Progenitor cell of endocrine pancreas (in vitro differentiated cells): ENCODE measurements at regions not wholly inside any gene's neighbourhood (a gene's known extent, or its start where the extent isn't known, plus 50 kb on each side); places are given as distances from the start of the nearest gene placed in this dataset.

Experiments used
- DNase-seq: peaks from one replicate; pipeline ENCODE4 v3.0.0; 2021; ENCODE audit warnings: low spot score; ENCODE audit not compliant: unreplicated experiment
- H3K27ac Mint-ChIP-seq: 2 replicates; pipeline ENCODE4 v1.8.0; 2021; ENCODE audit warnings: mild to moderate bottlenecking, moderate library complexity, mixed read lengths
- H3K27me3 Mint-ChIP-seq: 2 replicates; pipeline ENCODE4 v1.8.0; 2021; ENCODE audit warnings: mixed read lengths
- H3K36me3 Mint-ChIP-seq: 2 replicates; pipeline ENCODE4 v1.8.0; 2022; ENCODE audit warnings: mixed read lengths; ENCODE audit not compliant: insufficient read depth
- H3K4me1 Mint-ChIP-seq: 2 replicates; pipeline ENCODE4 v1.8.0; 2021; ENCODE audit warnings: low read depth, mixed read lengths
- H3K4me3 Mint-ChIP-seq: 2 replicates; pipeline ENCODE4 v1.8.0; 2021; ENCODE audit warnings: low read depth, mild to moderate bottlenecking, moderate library complexity, mixed read lengths
- H3K9me3 Mint-ChIP-seq: 2 replicates; pipeline ENCODE4 v1.8.0; 2021; ENCODE audit warnings: low read depth, mixed read lengths
- TF ChIP-seq, protein P1 (sequence below): fragments of 200-600 bp; sonication (generic); IDR thresholded peaks from one replicate; pipeline ENCODE4 v1.5.0; 2021; ENCODE audit warnings: antibody characterized with exemption, mild to moderate bottlenecking; ENCODE audit not compliant: unreplicated experiment

DNA sequence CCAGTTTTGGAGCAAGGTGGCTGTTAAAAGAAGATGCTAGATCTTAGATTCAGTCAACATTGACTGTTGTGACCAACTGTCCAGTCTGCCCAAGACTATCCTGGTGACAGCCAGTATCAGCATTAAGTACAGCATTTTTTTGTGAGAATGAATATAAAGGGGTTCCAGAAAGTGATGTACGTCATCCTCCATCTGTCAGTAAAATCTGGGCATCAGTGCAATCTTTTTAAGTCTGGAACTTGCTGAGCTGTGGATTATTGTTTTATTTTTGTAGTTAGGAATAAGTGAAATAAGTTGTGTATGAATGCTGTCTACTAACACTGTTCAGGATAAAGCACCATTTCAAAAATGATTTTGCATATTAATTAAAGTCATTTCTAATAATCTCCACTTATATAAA, 1020.0 kb upstream of the GHITM start:
- TF ChIP-seq, protein P1, sequence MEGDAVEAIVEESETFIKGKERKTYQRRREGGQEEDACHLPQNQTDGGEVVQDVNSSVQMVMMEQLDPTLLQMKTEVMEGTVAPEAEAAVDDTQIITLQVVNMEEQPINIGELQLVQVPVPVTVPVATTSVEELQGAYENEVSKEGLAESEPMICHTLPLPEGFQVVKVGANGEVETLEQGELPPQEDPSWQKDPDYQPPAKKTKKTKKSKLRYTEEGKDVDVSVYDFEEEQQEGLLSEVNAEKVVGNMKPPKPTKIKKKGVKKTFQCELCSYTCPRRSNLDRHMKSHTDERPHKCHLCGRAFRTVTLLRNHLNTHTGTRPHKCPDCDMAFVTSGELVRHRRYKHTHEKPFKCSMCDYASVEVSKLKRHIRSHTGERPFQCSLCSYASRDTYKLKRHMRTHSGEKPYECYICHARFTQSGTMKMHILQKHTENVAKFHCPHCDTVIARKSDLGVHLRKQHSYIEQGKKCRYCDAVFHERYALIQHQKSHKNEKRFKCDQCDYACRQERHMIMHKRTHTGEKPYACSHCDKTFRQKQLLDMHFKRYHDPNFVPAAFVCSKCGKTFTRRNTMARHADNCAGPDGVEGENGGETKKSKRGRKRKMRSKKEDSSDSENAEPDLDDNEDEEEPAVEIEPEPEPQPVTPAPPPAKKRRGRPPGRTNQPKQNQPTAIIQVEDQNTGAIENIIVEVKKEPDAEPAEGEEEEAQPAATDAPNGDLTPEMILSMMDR = no peak
- Mint-ChIP-seq H3K27me3 (no peaks in the 10 kb centered on the region), H3K4me1 (no peaks in the 10 kb centered on the region), H3K27ac (no peak overlapping the region), H3K36me3 (no peaks in the 10 kb centered on the region), H3K4me3 (no peak overlapping the region), H3K9me3 (no peaks in the 10 kb centered on the region)
- DNase-seq = no peak

GRCh38 chr10:83122336-83122735, 1017.0 kb upstream of the GHITM start:
- Mint-ChIP-seq H3K4me1 (no peaks in the 10 kb centered on the region), H3K36me3 (no peaks in the 10 kb centered on the region), H3K9me3 (peaks cover 11% of the 10 kb centered on the region), H3K27me3 (no peaks in the 10 kb centered on the region), H3K27ac (no peak overlapping the region), H3K4me3 (no peak overlapping the region)
- TF ChIP-seq, protein P1 = no peak
- no peak for DNase-seq

DNA sequence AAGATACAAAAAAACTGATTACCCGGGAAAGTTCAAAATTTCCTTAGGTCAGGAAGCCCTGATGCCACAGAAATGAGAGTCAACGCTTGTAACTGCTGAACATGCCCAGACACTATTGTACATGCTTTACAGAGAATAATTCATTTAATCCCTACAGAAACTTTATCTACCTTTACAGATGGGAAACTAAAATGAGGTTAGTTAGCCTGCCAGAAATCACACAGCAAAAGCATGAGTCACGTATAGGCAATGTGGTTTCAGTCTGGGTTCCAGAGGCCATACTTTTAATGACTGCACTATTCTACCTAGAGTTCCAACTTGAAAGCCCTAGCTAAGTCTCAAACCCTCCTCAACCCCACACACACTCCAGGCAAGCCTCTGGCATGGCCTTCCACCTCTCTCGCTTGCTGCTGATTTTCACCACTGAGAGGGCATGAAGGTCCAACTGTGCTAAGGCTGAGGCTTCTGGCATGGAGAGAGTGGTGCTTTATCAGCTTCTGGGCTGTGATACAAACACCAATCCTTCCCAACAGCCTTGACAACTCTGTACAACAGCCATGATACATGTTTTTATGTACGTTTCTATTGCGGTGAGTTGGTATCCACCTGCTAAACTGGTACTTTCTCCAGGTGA, 1011.2 kb upstream of the GHITM start:
- Mint-ChIP-seq H3K4me1 (no peaks in the 10 kb centered on the region), H3K27ac (no peak overlapping the region)
- TF ChIP-seq, protein P1 = no peak

DNA sequence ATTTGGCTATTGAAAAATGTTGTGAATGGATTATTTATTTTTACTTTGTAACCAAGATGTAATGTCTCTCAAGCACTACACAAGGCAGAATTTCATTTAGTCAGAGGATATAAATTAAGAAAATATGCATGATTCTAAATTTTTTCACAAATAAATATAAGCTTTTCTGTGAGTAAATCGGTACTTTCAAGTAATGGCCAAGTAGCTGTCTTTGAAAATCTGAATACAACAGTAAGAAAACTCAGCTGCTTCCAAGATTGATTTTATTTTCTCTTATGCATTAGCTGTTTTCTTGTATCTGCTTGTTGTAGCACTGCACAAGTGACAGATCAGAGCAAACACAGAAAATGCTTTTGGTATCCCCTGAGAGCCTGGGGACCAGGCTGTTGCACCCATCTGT, 998.5 kb upstream of the GHITM start:
- H3K4me3 Mint-ChIP-seq = no peak overlapping the region
- no peaks in the 10 kb centered on the region for H3K27me3 Mint-ChIP-seq
- no peaks in the 10 kb centered on the region for H3K4me1 Mint-ChIP-seq
- H3K36me3 Mint-ChIP-seq = no peaks in the 10 kb centered on the region
- no peak for DNase-seq
- TF ChIP-seq, protein P1 = no peak
- H3K9me3 Mint-ChIP-seq = no peaks in the 10 kb centered on the region
- H3K27ac Mint-ChIP-seq = no peak overlapping the region

More for the DNA sequence above, 1011.2 kb upstream of the GHITM start:
- DNase-seq = no peak
- Mint-ChIP-seq H3K4me3 (no peak overlapping the region), H3K36me3 (no peaks in the 10 kb centered on the region), H3K9me3 (peaks cover 11% of the 10 kb centered on the region), H3K27me3 (no peaks in the 10 kb centered on the region)

- no peaks in the 10 kb centered on the region for H3K4me1 Mint-ChIP-seq
- no peaks in the 10 kb centered on the region for H3K36me3 Mint-ChIP-seq
- DNase-seq = no peak
- no peaks in the 10 kb centered on the region for H3K27me3 Mint-ChIP-seq
- no peak overlapping the region for H3K27ac Mint-ChIP-seq
- no peak overlapping the region for H3K4me3 Mint-ChIP-seq
- TF ChIP-seq, protein P1 = no peak
- H3K9me3 Mint-ChIP-seq = no peaks in the 10 kb centered on the region
Observed at GRCh38 chr10:83142074-83142563, 997.2 kb upstream of the GHITM start.
